ENCODE measurements at regions not wholly inside any gene's neighbourhood (a gene's known extent, or its start where the extent isn't known, plus 50 kb on each side); places are given as distances from the start of the nearest gene placed in this dataset.

Small RNA genes in the stretch of these regions (small RNA-seq; reads per million reads assigned to genes)
- gene PPIAP63 (0 reads per million in 2 experiments), gene RF00592 (0 to 0.02 reads per million in 2 experiments)

Data from SK-MEL-5 (cell line).